Activated CD4-positive, alpha-beta T cell treated with anti-CD3 and anti-CD28 coated beads, Interleukin-2, amount 50 U/mL, for 4 hours (primary cell): ENCODE measurements at regions not wholly inside any gene's neighbourhood (a gene's known extent, or its start where the extent isn't known, plus 50 kb on each side); places are given as distances from the start of the nearest gene placed in this dataset.

Experiments
- DNase-seq, 2 experiments: peaks; one replicate each; pipeline ENCODE4 v3.0.0-alpha.2; 2020

DNA sequence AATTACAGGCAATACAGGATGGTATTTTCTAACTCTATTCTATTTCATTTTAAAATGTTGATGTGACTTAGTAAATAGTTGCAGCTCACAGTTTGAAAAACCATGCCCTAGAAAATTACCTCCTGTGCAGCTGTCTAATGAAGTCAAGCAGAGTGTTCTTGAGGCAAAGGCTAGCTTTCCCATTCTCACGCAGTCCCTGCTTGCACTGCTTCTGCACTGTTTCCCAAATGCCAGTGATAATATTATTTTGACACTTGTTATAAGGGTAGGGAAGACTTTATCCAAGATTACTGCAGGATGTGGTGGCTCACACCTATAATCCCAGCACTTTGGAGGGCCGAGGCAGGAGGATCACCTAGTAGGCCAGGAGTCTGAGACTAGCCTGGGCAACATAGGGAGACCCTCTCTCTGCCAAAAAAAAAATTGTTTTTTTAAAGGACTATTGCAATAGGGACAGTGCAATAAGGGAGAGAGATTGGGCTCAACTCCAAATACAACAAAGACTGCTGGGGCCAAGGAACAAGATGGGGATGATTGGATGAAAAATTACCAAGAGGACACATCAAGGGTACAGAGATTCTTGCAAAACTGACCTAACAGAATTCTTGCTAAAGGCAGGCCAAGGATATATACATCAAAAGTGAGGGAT, 196.1 kb downstream of the LY86 start:
- DNase-seq: no peak

GRCh38 chr6:6785163-6785521, 196.6 kb downstream of the LY86 start:
- no peak for DNase-seq

- peak in 1 of 2 experiments; percentile 5 for DNase-seq
Observed at GRCh38 chr6:6788394-6789032, 200.0 kb downstream of the LY86 start.

- no peak for DNase-seq
Observed at GRCh38 chr6:6790393-6790792, 201.9 kb downstream of the LY86 start.

GRCh38 chr6:6790891-6791290, 202.4 kb downstream of the LY86 start:
- DNase-seq: no peak

DNA sequence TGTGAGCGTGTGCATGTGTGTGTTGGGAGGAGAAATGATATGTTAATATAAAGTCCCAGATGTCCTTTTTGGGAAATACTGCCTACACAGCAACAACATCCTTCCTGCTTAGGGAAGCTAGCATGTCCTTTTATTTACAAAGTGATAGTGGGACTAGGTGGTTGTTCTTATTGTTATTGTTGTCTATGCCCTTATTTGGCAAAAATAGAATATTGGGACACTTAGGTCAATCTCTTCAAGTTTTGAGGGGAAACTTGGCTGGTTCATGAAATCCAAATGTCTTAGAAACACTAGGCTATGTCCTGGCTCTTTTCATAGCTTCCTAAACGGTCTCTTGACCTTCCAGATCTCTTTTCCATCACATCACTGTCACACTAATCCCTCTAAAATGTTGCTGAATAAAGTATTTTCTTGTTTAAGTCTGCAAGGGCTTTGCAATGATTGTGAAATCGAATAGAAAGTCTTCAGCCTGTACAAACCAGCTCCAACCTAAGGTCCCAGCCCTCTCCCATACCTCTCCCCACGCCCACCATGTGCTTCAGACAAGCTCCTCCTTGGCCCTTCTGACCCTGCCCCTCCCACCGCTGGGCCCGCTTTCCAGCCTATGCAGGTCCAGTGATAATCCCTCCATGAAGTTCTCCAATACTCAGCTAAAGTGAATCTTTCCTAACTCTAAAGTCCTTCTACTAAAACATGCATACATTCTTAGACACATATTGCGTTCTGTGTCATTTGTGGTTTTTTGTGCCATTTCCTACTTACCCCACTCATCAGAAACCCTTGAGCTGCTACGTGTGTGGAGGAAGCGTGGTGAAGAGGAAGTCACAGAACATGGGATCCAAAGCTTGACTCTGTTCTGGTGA, 205.1 kb downstream of the LY86 start:
- no peak for DNase-seq

- DNase-seq: no peak
Observed at GRCh38 chr6:6795393-6795792, 206.9 kb downstream of the LY86 start.

- no peak for DNase-seq
Observed at GRCh38 chr6:6796818-6797217, 208.3 kb downstream of the LY86 start.

- no peak for DNase-seq
Observed at GRCh38 chr6:6798448-6798860, 209.9 kb downstream of the LY86 start.

GRCh38 chr6:6801005-6801335, 212.4 kb downstream of the LY86 start:
- DNase-seq: no peak

DNA sequence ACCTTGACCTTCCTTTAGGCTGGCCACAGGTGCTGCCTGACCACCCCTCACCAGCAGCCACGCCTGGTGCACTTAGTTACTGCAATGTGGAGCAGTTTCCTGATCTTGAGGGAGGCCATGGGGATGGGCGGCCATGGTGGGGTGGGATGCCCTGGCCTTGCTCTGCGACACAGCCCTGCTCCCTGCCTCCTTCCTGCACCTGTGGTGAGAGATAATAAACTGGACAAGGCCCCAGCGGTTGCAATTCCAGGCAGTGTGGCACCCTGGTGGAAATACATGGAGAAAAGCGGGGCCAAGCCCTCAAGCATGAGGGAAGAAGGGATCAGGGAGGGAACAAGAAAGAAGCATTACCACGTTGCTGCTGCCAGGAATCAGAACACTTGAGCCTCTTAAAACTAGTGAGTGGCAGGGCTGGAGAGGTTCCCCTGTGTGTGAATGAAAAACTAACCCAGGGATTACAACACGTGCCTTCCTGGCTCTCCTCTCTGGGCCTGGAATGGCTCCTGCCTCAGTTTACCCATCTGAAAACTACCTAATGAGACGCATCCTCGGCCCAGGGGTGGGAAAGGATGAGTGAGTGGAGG, 213.2 kb downstream of the LY86 start:
- DNase-seq: no peak

- no peak for DNase-seq
Observed at GRCh38 chr6:6803180-6803977, 214.9 kb downstream of the LY86 start.

DNA sequence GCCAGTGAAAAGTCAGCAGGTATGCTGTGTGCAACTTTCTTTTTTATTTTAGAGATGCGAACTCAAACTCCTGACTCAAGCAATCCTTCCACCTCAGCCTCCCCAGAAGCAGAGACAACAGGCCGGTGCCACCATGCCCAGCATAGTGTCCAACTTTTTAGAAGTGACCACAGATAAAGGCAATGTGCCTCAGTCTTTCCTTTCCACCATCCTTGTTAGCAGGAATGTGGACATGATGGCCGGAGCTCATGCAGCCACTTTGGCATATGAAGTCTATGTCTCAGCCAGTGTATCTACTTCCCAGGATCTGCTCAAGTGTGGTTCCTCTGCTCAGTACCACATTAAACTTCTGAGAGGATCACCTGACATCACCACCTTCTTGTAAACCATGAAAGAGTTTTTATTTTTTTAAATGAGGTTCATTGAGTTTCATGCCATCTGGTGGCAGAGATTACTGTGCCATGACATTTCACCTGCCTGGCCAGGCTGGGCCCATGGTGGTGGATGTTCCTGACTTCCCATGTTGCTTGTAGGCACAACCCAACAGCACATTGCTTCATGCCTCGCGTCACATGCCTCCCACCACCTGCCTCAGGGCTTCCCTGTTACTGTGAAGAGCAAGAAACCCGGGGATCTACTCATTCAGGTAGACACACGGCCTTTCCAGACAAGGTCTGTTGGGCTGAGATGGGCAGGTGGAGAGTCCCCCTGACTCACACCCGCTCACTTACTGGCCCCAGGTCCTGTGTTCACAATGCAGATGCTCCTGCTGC, 216.5 kb downstream of the LY86 start:
- DNase-seq: no peak

DNA sequence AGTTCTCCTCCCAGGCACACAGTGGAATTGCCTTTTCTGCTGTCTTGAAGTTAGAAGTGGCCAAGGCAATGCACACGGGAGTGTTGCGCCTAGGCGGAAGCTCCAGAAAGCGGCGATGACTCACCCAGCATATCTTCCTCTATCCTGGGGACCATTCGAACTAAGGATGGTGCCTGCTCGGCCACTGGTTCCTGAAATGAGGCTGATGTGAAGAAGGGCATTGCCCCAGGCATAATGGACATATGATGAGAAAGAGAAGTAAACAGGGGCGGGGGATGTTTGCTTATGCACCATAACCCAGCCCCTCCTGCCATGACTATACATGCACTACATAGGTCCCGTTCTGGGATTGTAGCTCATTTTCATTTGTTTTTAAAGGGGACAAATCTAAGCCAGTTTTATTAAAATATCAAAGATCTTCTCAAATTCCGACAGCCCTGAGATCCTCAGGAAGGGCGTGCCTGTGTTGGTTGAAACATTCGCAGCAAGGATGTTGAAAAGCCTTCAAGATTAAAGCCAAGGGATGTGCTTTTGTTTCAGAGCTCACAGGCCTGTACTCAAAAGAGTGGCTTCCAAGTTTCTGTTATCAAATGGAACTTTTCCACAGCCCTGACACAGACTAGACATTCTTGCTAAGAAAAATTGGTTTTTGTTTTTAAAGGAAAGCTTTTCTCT, 218.5 kb downstream of the LY86 start:
- DNase-seq: no peak

GRCh38 chr6:6808343-6808742, 219.8 kb downstream of the LY86 start:
- no peak for DNase-seq

DNA sequence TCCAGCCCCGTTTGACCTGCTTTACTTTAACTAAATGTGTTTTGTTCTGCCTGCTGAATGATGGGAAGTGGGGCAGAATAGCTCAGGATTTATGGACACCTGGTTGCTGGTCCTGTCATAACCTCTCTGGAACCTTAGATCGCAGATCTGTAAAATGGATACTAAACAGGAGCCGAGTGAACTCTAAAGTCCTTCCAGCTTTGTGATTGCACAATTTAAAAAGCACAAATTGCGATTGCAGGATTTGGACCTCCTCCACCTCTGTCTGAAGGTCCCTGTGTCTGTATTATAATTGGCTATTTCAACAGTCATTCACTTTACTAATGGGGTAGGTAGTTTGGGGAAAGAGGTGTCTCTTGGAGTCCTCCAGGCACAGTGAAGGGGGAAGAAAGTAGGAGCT, 220.4 kb downstream of the LY86 start:
- DNase-seq: no peak

- DNase-seq: no peak
Observed at GRCh38 chr6:6810727-6811126, 222.2 kb downstream of the LY86 start.

DNA sequence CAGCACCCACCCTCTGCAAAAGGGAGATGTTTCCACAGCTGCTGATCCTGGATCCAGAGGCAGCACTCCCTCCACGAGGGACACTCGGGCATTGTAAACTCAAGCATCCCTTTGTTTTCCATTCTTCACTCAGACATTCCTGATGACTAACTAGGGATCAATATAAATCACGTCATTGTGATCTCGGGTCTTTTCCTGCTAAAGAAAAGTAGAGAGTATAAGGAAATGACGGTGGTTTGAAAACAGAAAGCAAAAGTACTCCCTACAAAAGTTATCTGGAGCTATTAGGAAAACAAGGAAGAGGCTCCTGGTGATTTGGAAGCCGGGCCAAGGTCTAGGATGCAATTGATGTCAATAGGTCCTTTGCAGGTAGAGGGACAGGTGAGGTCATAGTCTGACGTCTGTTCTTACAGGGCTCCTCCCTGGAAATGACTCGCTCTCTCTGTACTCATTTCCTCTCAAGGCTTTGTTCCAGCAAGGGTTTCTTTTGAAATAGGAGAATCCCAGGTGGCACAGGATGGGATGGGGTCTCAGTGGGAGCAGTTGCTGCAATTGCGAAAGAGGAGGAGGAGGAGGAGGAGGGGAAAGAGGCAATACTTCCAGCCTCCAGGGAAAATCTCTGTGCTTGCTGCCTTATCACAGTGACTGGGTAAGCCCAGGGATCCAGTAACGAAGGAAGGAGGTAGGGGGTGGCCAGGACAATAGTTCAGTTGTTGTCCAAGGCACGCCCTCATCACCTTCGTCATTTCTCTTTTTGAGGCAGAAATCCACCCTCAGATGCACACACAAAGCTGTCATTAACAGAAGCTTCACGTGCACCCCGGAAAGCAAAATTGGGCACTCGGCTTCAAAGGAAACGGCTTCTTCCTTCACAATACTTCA, 222.8 kb downstream of the LY86 start:
- peak in 1 of 2 experiments; percentile 6 for DNase-seq

GRCh38 chr6:6812427-6812826, 223.9 kb downstream of the LY86 start:
- no peak for DNase-seq

- DNase-seq: no peak
Observed at GRCh38 chr6:6815732-6816131, 227.2 kb downstream of the LY86 start.
